Gastrocnemius medialis (tissue), 4 donors: ENCODE measurements at regions not wholly inside any gene's neighbourhood (a gene's known extent, or its start where the extent isn't known, plus 50 kb on each side); places are given as distances from the start of the nearest gene placed in this dataset.

Experiments used
- POLR2A ChIP-seq, 2 donors: fragments of 450-650 bp; IDR thresholded peaks; one replicate each; pipeline ENCODE4 v1.6.1; 2017; ENCODE audit warnings: antibody characterized with exemption in 2 of 2, mild to moderate bottlenecking in 2 of 2, moderate library complexity in 2 of 2
- TF ChIP-seq, protein P1 (sequence below), 5 experiments: fragments of 450-650 bp in 3 of 5; fragments of 200-600 bp in 2 of 5; sonication (generic) in 2 of 5; IDR thresholded peaks in 4 of 5; conservative IDR thresholded peaks in 1 of 5; 1 replicate in 4 of 5; 2 replicates in 1 of 5; pipeline ENCODE4 v1.5.1; 2016 to 2019; ENCODE audit warnings: antibody characterized with exemption in 5 of 5, mild to moderate bottlenecking in 3 of 5, moderate library complexity in 3 of 5

DNA sequence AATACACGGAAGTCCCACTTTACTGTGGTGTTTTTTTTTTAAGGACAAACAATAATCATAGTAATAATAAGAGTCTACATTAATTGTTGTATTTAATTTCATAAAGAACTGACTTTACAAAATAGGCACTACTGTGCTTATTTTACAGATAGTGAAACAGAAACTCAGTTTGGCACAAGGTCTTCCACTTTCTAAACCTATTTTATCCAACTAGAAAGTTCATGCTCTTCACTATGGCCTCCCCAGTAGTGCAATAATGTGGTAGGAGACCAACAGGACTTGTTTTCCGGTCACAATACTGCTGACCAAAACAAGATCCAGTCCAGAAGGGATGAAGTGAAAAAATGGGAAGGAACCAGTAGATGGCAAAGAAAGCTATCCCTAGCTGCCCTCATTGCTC lies 531.6 kb downstream of the CAAP1 start:
- TF ChIP-seq, protein P1, sequence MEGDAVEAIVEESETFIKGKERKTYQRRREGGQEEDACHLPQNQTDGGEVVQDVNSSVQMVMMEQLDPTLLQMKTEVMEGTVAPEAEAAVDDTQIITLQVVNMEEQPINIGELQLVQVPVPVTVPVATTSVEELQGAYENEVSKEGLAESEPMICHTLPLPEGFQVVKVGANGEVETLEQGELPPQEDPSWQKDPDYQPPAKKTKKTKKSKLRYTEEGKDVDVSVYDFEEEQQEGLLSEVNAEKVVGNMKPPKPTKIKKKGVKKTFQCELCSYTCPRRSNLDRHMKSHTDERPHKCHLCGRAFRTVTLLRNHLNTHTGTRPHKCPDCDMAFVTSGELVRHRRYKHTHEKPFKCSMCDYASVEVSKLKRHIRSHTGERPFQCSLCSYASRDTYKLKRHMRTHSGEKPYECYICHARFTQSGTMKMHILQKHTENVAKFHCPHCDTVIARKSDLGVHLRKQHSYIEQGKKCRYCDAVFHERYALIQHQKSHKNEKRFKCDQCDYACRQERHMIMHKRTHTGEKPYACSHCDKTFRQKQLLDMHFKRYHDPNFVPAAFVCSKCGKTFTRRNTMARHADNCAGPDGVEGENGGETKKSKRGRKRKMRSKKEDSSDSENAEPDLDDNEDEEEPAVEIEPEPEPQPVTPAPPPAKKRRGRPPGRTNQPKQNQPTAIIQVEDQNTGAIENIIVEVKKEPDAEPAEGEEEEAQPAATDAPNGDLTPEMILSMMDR (IDR thresholded peaks at IDR 0.05 in 4 of 5, conservative IDR thresholded peaks at IDR 0.05 in 1 of 5), result no peak
- TF ChIP-seq POLR2A (IDR thresholded peaks at IDR 0.05), result no peak
